Fibroblast of the aortic adventitia (primary cell): ENCODE measurements at regions not wholly inside any gene's neighbourhood (a gene's known extent, or its start where the extent isn't known, plus 50 kb on each side); places are given as distances from the start of the nearest gene placed in this dataset.
"Not testable (repeated sequence)": the region's sequence is repeated elsewhere in the genome, so short reads cannot be mapped to it uniquely, and the experiment has no call there.

Experiments
- DNase-seq: peaks from one replicate; pipeline ENCODE4 v3.0.0-alpha.2; 2010; ENCODE audit warnings: low read depth
- H3K4me3 ChIP-seq: 2 replicates; pipeline ENCODE4 v1.5.1; 2011; ENCODE audit warnings: low read depth, mild to moderate bottlenecking, control low read depth, low read length, moderate library complexity
- CTCF ChIP-seq: IDR thresholded peaks from 2 replicates; pipeline ENCODE4 v1.5.1; 2011; ENCODE audit warnings: mild to moderate bottlenecking, low read length, control low read depth, inconsistent platforms; ENCODE audit not compliant: insufficient read depth

GRCh38 chr17:83204230-83204725 lies 124.9 kb downstream of the METRNL start:
- no peak for DNase-seq
- TF ChIP-seq CTCF = no peak

GRCh38 chr17:83204736-83205386 lies 125.5 kb downstream of the METRNL start:
- not testable (repeated sequence) for H3K4me3 ChIP-seq, DNase-seq

More at GRCh38 chr17:83204230-83204725, 124.9 kb downstream of the METRNL start:
- no peak overlapping the region for H3K4me3 ChIP-seq

- H3K4me3 ChIP-seq = not testable (repeated sequence)
- DNase-seq = peak; percentile 61
- peak; percentile 16 for TF ChIP-seq CTCF
Observed at GRCh38 chr17:83205387-83206035, 126.1 kb downstream of the METRNL start.

- DNase-seq, H3K4me3 ChIP-seq: not testable (repeated sequence)
Observed at GRCh38 chr17:83206036-83206394, 126.6 kb downstream of the METRNL start.

GRCh38 chr17:83206819-83207588 lies 127.6 kb downstream of the METRNL start:
- not testable (repeated sequence) for H3K4me3 ChIP-seq, DNase-seq

- not testable (repeated sequence) for H3K4me3 ChIP-seq
- peak; percentile 3 for DNase-seq
Observed at GRCh38 chr17:83247001-83247400, 167.6 kb downstream of the METRNL start.
